ENCODE measurements at regions not wholly inside any gene's neighbourhood (a gene's known extent, or its start where the extent isn't known, plus 50 kb on each side); places are given as distances from the start of the nearest gene placed in this dataset.

DNA sequence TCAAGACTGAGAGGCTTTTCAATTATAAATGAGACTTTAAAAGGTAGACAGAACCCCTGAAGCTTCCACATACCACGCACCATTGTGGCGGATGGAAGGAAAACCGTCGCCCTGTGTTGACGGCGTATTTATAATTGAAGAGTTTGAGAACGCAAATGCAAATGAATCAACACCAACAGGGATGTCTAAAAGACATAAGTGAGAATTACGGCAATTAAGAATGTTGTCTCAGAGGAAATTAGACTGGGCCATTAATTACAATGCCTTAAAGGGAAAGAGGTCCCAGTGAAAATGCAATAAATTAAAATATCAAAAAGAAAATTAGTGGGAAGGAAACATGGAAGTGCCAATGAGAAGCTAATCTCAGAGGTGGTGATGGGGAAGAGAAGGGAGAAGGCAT, 148.5 kb upstream of the XYLT1 start:
- Histone ChIP-seq H3K4me3 (ENCODE audit: low read depth, low read length) (no peak overlapping the region), H3K36me3 (ENCODE audit: control insufficient read depth, insufficient read depth, low read length) (no peaks in the 10 kb centered on the region), H3K9me3 (ENCODE audit: control insufficient read depth, insufficient read depth, low read length) (no peaks in the 10 kb centered on the region), H3K27me3 (ENCODE audit: control insufficient read depth, insufficient read depth, low read length) (no peaks in the 10 kb centered on the region), H3K4me1 (ENCODE audit: control insufficient read depth, insufficient read depth, low read length) (peaks cover 4% of the 10 kb centered on the region; the same call in 1 of the 2 replicates), H3K27ac (ENCODE audit: low read depth, low read length) (no peak overlapping the region), H3K9ac (ENCODE audit: low read depth, low read length) (no peak overlapping the region)

DNA sequence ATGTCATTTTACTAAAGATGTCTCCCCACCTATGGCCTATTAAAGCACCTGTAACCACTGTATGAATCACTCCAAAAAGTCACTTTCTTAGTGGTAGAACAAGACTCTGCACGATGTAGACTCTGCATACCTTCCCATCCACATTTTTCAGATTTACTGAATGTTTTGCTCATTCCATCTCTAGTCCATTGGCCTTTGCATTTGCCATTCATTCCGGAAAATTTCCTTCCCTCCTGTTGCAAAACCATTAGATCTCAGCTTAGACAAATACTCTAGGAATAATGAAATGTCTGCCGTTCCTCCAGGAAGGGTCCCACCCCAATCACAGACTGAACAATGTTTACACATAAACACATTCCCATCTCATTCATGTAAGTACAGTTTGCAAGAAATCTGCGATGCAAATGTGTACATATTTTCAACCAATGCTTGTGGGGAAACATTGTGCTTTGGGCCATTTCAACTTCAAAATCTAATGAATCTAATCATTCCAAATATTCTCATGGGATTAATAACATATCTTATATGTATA, 146.3 kb upstream of the XYLT1 start:
- no peak overlapping the region for H3K9ac ChIP-seq (ENCODE audit: low read depth, low read length)
- no peak overlapping the region for H3K27ac ChIP-seq (ENCODE audit: low read depth, low read length)
- H3K4me3 ChIP-seq (ENCODE audit: low read depth, low read length), result no peak overlapping the region
- peaks cover 4% of the 10 kb centered on the region; the same call in 1 of the 2 replicates for H3K4me1 ChIP-seq (ENCODE audit: control insufficient read depth, insufficient read depth, low read length)
- H3K36me3 ChIP-seq (ENCODE audit: control insufficient read depth, insufficient read depth, low read length), result no peaks in the 10 kb centered on the region
- no peaks in the 10 kb centered on the region for H3K9me3 ChIP-seq (ENCODE audit: control insufficient read depth, insufficient read depth, low read length)
- no peaks in the 10 kb centered on the region for H3K27me3 ChIP-seq (ENCODE audit: control insufficient read depth, insufficient read depth, low read length)

DNA sequence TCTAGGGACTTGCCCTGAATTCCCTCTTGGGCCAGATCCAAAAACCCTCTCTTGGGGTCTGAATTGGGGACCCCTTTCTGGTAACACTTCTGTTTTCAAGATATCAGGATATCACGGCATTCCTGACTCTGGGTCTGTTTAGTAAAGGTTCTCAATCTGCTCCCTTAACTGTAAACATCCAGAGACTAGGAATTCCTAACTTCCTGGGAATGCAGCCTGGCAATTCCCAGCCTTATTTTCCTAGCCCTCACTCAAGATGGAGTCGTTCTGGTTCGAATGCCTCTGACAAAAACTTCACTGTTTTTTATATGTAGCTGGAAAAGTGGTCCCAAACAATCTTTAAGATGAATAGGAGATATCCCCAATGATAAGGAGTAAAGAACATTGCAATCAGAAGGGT, 141.6 kb upstream of the XYLT1 start:
- H3K9ac ChIP-seq (ENCODE audit: low read depth, low read length), result no peak overlapping the region
- H3K36me3 ChIP-seq (ENCODE audit: control insufficient read depth, insufficient read depth, low read length), result no peaks in the 10 kb centered on the region
- H3K27me3 ChIP-seq (ENCODE audit: control insufficient read depth, insufficient read depth, low read length), result no peaks in the 10 kb centered on the region
- H3K27ac ChIP-seq (ENCODE audit: low read depth, low read length), result no peak overlapping the region
- H3K4me3 ChIP-seq (ENCODE audit: low read depth, low read length), result no peak overlapping the region
- H3K9me3 ChIP-seq (ENCODE audit: control insufficient read depth, insufficient read depth, low read length), result no peaks in the 10 kb centered on the region
- H3K4me1 ChIP-seq (ENCODE audit: control insufficient read depth, insufficient read depth, low read length), result 0 out of 2 replicates have a peak, but pooled peaks cover 2% of the 10 kb centered on the region

DNA sequence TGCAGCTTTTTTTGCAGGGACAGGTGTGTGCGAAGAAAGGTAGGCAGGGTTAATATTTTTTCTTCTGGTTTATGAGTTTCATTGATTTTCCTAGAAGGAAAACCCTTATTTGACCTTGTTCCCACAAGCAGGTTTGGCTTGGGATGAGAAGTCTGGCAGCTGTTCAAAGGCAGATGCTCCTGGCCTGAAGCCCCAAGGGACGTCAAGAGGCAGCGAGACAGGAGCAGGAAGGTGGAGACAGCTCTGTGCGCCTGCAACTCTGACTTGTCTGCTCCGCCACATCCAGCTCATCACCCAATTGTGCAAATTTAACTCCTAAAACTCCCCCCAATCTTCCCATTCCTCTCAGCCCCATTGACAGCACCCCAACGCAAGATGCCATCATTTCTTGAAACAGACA, 136.8 kb upstream of the XYLT1 start:
- Histone ChIP-seq H3K36me3 (ENCODE audit: control insufficient read depth, insufficient read depth, low read length) (no peaks in the 10 kb centered on the region), H3K27me3 (ENCODE audit: control insufficient read depth, insufficient read depth, low read length) (no peaks in the 10 kb centered on the region), H3K4me1 (ENCODE audit: control insufficient read depth, insufficient read depth, low read length) (0 out of 2 replicates have a peak, but pooled peaks cover 2% of the 10 kb centered on the region), H3K4me3 (ENCODE audit: low read depth, low read length) (no peak overlapping the region), H3K27ac (ENCODE audit: low read depth, low read length) (no peak overlapping the region), H3K9ac (ENCODE audit: low read depth, low read length) (no peak overlapping the region), H3K9me3 (ENCODE audit: control insufficient read depth, insufficient read depth, low read length) (no peaks in the 10 kb centered on the region)

DNA sequence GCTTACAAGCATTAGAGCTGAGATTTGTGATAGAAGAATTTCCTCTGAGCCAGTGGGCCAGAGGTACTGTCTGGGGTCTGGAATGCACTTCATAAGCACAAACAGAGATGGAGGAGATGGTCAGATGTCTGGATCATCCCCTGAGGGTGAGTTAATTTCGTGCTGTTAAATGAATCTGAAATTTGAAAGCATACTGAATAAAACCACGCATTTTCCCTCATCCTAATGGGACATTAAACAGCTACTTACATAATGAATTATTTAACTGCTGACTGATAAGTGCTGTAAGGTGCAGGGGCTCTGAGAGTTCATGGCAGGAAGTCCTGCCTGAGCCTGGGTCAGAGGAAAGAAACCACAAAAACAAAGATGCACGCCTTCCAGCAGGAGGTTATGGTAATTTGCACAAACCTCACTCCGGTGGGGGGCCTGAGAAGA, 136.3 kb upstream of the XYLT1 start:
- no peak overlapping the region for H3K27ac ChIP-seq (ENCODE audit: low read depth, low read length)
- no peaks in the 10 kb centered on the region for H3K27me3 ChIP-seq (ENCODE audit: control insufficient read depth, insufficient read depth, low read length)
- no peaks in the 10 kb centered on the region for H3K9me3 ChIP-seq (ENCODE audit: control insufficient read depth, insufficient read depth, low read length)
- no peak overlapping the region for H3K4me3 ChIP-seq (ENCODE audit: low read depth, low read length)
- no peaks in the 10 kb centered on the region for H3K36me3 ChIP-seq (ENCODE audit: control insufficient read depth, insufficient read depth, low read length)
- no peak overlapping the region for H3K9ac ChIP-seq (ENCODE audit: low read depth, low read length)
- H3K4me1 ChIP-seq (ENCODE audit: control insufficient read depth, insufficient read depth, low read length), result 0 out of 2 replicates have a peak, but pooled peaks cover 2% of the 10 kb centered on the region

DNA sequence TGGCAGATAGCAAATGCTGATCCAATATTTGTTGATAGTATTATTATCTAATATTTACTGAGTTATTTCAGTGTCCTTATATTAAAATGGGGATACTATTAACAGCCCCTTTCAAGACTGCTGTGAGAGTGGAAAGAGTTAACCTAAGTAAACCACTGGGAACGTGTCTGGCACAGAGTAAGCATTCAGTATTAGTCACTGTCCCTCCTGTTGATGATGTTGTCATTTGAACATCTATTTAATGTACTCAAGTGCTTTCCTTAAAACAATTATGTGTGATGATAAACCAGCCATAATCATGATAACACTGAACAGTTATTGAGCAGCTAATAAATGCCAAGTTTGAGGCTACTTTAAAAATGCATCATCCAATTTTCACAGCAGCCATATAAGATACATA, 135.7 kb upstream of the XYLT1 start:
- Histone ChIP-seq H3K4me1 (ENCODE audit: control insufficient read depth, insufficient read depth, low read length) (0 out of 2 replicates have a peak, but pooled peaks cover under 1% of the 10 kb centered on the region), H3K9me3 (ENCODE audit: control insufficient read depth, insufficient read depth, low read length) (no peaks in the 10 kb centered on the region), H3K27me3 (ENCODE audit: control insufficient read depth, insufficient read depth, low read length) (no peaks in the 10 kb centered on the region), H3K36me3 (ENCODE audit: control insufficient read depth, insufficient read depth, low read length) (no peaks in the 10 kb centered on the region), H3K9ac (ENCODE audit: low read depth, low read length) (no peak overlapping the region), H3K4me3 (ENCODE audit: low read depth, low read length) (no peak overlapping the region), H3K27ac (ENCODE audit: low read depth, low read length) (no peak overlapping the region)

DNA sequence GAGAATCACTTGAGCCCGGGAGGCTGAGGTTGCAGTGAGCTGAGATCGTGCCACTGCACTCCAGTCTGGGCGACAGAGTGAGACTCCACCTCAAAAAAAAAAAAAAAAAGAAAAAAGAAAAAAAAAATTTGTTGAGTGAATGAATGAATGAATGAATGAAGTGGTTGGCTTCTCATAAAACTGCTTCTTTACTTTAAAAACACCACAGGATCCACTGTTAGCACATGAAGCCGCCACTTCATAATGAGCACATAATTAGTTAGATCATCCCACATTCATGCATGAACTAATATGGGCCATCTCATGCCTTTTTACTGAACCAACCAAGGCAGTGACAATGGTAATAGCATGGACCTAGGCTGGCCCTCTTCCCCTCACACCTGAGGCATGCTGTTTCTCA, 135.0 kb upstream of the XYLT1 start:
- Histone ChIP-seq H3K9me3 (ENCODE audit: control insufficient read depth, insufficient read depth, low read length) (no peaks in the 10 kb centered on the region), H3K4me1 (ENCODE audit: control insufficient read depth, insufficient read depth, low read length) (no peaks in the 10 kb centered on the region)

DNA sequence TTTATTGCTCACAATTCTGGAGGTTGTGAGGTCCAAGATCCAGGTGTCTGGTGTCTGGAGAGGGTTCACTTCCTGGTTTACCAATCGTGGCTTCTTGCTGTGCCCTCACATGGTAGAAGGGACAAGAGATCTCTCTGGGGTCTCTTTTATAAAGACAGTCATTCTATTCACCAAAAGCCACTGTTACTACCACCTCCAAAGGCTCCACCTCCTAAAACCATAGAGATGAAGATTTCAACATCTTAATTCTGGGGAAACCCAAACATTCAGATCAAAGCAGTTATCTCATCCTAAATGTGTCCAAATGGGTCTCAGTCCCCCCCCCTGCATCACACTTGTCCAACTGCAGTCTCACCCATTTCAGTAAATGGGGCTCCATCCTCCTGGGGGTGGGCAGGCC, 132.9 kb upstream of the XYLT1 start:
- no peaks in the 10 kb centered on the region for H3K27me3 ChIP-seq (ENCODE audit: control insufficient read depth, insufficient read depth, low read length)
- H3K27ac ChIP-seq (ENCODE audit: low read depth, low read length), result no peak overlapping the region

More for the DNA sequence above, 135.0 kb upstream of the XYLT1 start:
- Histone ChIP-seq H3K4me3 (ENCODE audit: low read depth, low read length) (no peak overlapping the region), H3K36me3 (ENCODE audit: control insufficient read depth, insufficient read depth, low read length) (no peaks in the 10 kb centered on the region), H3K27ac (ENCODE audit: low read depth, low read length) (no peak overlapping the region), H3K27me3 (ENCODE audit: control insufficient read depth, insufficient read depth, low read length) (no peaks in the 10 kb centered on the region), H3K9ac (ENCODE audit: low read depth, low read length) (no peak overlapping the region)

DNA sequence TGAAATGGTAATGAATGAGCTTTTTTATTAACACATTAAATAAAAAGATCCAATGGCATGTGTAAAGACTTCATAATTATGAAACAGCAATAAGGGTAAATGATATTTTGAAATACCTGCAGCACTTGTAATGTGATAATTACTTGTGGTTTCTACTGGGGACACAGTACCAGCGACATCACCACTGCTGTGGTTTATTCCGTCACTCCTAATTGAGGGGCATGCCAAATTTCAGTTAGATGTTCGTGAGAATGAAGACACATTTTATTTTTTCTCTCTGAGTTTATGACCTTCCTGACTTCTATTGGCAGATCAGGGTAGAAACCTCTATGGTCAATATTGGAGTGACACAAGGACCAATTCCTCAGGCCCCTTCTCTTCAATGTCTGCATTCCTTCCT, 131.9 kb upstream of the XYLT1 start:
- Histone ChIP-seq H3K9ac (ENCODE audit: low read depth, low read length) (no peak overlapping the region), H3K9me3 (ENCODE audit: control insufficient read depth, insufficient read depth, low read length) (peaks cover 5% of the 10 kb centered on the region), H3K4me1 (ENCODE audit: control insufficient read depth, insufficient read depth, low read length) (no peaks in the 10 kb centered on the region), H3K27me3 (ENCODE audit: control insufficient read depth, insufficient read depth, low read length) (no peaks in the 10 kb centered on the region), H3K4me3 (ENCODE audit: low read depth, low read length) (no peak overlapping the region), H3K36me3 (ENCODE audit: control insufficient read depth, insufficient read depth, low read length) (no peaks in the 10 kb centered on the region), H3K27ac (ENCODE audit: low read depth, low read length) (no peak overlapping the region)

More for the DNA sequence above, 132.9 kb upstream of the XYLT1 start:
- Histone ChIP-seq H3K4me3 (ENCODE audit: low read depth, low read length) (no peak overlapping the region), H3K9me3 (ENCODE audit: control insufficient read depth, insufficient read depth, low read length) (peaks cover 4% of the 10 kb centered on the region; the same call in 1 of the 2 replicates), H3K9ac (ENCODE audit: low read depth, low read length) (no peak overlapping the region), H3K4me1 (ENCODE audit: control insufficient read depth, insufficient read depth, low read length) (no peaks in the 10 kb centered on the region), H3K36me3 (ENCODE audit: control insufficient read depth, insufficient read depth, low read length) (no peaks in the 10 kb centered on the region)

DNA sequence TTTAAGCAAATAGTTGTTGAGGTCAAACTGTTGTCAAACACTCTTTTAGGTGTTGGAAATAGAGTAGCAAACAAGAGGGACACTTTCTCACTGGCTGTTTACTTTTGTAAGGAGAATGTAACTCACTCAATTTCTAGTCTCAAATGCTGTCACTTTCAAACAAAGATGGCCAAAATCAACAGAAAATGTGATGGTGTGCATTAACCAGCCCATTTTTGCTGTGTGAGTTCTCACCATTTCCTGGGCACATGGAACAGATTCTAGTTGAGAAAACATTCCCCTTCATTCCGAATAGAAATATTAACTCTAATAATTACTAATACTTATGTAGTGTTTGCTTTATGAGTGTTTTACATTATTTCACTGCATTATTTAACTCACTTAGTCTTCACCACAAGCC, 128.2 kb upstream of the XYLT1 start:
- no peaks in the 10 kb centered on the region for H3K27me3 ChIP-seq (ENCODE audit: control insufficient read depth, insufficient read depth, low read length)
- H3K27ac ChIP-seq (ENCODE audit: low read depth, low read length), result no peak overlapping the region
- no peaks in the 10 kb centered on the region for H3K36me3 ChIP-seq (ENCODE audit: control insufficient read depth, insufficient read depth, low read length)
- no peaks in the 10 kb centered on the region for H3K4me1 ChIP-seq (ENCODE audit: control insufficient read depth, insufficient read depth, low read length)
- H3K4me3 ChIP-seq (ENCODE audit: low read depth, low read length), result no peak overlapping the region
- peaks cover 6% of the 10 kb centered on the region for H3K9me3 ChIP-seq (ENCODE audit: control insufficient read depth, insufficient read depth, low read length)
- H3K9ac ChIP-seq (ENCODE audit: low read depth, low read length), result no peak overlapping the region

DNA sequence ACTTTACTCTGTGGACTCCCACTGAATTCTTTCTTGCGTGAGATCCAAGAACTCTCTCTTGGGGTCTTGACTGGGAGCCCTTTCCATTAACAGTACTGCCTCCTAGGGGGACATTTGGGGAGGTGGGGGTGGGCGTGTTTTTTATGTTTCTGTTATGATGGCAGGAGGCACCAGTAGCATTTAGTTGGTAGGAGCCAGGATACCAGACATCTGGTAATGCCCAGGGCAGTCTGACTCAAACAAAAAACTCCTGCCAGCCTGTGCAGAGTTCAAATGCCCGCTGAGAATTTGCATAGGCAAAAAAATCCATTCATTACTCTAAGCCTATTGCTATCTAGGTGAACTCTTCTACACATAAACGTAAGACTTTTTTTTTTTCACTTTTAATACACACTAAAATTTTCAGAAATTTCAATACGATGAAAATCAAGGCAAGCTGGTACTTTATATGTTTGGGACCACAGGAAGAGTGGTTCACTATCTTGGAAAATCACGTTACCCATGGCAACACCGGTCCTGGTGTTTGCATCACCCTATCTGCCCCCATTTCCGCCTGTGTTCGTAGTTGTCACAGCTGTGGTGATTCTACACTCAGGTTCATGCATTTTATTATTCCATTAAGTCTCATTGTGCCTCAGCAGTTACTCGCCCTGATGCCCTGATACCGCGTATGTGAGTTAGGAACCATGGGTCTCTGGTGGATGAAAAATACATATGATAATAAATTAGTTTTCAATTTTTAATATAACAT, 121.1 kb upstream of the XYLT1 start:
- Histone ChIP-seq H3K4me1 (ENCODE audit: control insufficient read depth, insufficient read depth, low read length) (no peaks in the 10 kb centered on the region), H3K4me3 (ENCODE audit: low read depth, low read length) (no peak overlapping the region), H3K9ac (ENCODE audit: low read depth, low read length) (no peak overlapping the region), H3K36me3 (ENCODE audit: control insufficient read depth, insufficient read depth, low read length) (no peaks in the 10 kb centered on the region), H3K27ac (ENCODE audit: low read depth, low read length) (no peak overlapping the region), H3K27me3 (ENCODE audit: control insufficient read depth, insufficient read depth, low read length) (no peaks in the 10 kb centered on the region), H3K9me3 (ENCODE audit: control insufficient read depth, insufficient read depth, low read length) (no peaks in the 10 kb centered on the region)

Measured in HUES48 (cell line).